ENCODE measurements at regions not wholly inside any gene's neighbourhood (a gene's known extent, or its start where the extent isn't known, plus 50 kb on each side); places are given as distances from the start of the nearest gene placed in this dataset.

DNA sequence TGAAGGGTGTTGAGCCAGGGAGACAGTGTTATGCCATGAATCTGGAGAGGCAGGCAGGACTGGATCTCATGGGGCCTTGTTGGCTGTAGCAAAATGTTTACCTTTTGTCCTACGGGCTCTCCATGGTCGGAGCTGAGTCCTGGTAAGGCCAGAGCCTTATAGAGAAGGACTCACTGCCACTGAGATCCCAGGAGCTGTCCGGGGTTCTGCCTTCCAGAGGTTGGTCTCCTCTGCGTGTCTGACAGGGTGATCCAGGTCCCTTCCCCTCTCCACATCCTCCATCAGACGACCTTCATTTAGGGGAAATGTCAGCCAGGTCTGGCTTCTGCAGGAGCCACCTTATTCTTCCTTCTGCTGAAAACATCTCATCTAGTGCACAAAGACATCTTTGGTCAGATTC, 285.2 kb upstream of the N4BP1 start:
- no TSS peak for BruUV-seq (replicated peaks)
- RAD21 ChIA-PET (ENCODE audit: low non-redundant PET in 1 of 2, low total read pairs in 2 of 2, uncharacterized antibody in 2 of 2, unreplicated experiment in 2 of 2): no interaction called here
- POLR2A ChIA-PET: no interaction called here

DNA sequence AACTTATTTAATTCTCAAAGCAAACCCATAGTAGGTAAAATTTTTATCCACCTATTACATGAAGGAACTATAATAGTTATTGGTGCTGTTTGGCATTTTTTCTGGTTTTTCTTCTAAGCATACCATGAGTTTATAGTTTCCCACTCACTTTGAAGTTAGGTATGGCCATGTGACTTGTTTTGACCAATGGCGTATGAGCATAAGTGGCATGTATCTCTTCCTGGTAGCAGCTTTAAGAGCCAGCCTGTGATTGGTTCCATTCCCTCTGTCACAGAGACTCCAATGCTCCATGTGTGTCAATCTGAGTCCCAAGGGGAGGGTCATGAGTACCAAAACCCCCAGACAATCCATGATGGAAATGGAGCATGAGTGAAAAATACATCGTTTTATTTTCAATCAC, 282.9 kb upstream of the N4BP1 start:
- CTCF ChIA-PET: no interaction called here
- TF ChIP-seq SRF (IDR thresholded peaks at IDR 0.05; ENCODE audit: low read depth) (no peak), CEBPB (IDR thresholded peaks at IDR 0.05; ENCODE audit: low read depth) (no peak), ZFX (IDR thresholded peaks at IDR 0.05) (no peak), FOSL1 (IDR thresholded peaks at IDR 0.05; ENCODE audit: low read depth) (no peak), SP1 (IDR thresholded peaks at IDR 0.05; ENCODE audit: low read depth) (no peak; the same call in 1 of the 2 replicates), POLR2A (IDR thresholded peaks at IDR 0.05; ENCODE audit: borderline replicate concordance, extremely low read depth, insufficient read depth, insufficient read length) (no peak), ZNF274 (IDR thresholded peaks at IDR 0.05; ENCODE audit: low read depth, low read length) (no peak), EZH2phosphoT487 (IDR thresholded peaks at IDR 0.05; ENCODE audit: borderline replicate concordance) (no peak), YY1 (IDR thresholded peaks at IDR 0.05; ENCODE audit: extremely low read depth, insufficient replicate concordance, low read depth, low read length) (no peak), EGR1 (IDR thresholded peaks at IDR 0.05; ENCODE audit: low read depth) (no peak)
- TF ChIP-seq, protein P1, sequence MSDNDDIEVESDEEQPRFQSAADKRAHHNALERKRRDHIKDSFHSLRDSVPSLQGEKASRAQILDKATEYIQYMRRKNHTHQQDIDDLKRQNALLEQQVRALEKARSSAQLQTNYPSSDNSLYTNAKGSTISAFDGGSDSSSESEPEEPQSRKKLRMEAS (IDR thresholded peaks at IDR 0.05): no peak
- TF ChIP-seq, protein P2, sequence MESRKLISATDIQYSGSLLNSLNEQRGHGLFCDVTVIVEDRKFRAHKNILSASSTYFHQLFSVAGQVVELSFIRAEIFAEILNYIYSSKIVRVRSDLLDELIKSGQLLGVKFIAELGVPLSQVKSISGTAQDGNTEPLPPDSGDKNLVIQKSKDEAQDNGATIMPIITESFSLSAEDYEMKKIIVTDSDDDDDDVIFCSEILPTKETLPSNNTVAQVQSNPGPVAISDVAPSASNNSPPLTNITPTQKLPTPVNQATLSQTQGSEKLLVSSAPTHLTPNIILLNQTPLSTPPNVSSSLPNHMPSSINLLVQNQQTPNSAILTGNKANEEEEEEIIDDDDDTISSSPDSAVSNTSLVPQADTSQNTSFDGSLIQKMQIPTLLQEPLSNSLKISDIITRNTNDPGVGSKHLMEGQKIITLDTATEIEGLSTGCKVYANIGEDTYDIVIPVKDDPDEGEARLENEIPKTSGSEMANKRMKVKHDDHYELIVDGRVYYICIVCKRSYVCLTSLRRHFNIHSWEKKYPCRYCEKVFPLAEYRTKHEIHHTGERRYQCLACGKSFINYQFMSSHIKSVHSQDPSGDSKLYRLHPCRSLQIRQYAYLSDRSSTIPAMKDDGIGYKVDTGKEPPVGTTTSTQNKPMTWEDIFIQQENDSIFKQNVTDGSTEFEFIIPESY (IDR thresholded peaks at IDR 0.05; ENCODE audit: extremely low read depth, insufficient replicate concordance, low read length): no peak
- TF ChIP-seq, protein P3, sequence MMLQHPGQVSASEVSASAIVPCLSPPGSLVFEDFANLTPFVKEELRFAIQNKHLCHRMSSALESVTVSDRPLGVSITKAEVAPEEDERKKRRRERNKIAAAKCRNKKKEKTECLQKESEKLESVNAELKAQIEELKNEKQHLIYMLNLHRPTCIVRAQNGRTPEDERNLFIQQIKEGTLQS (IDR thresholded peaks at IDR 0.05): no peak

More for the DNA sequence above, 285.2 kb upstream of the N4BP1 start:
- H3K36me3 ChIP-seq (ENCODE audit: control insufficient read depth in 1 of 2, insufficient read depth in 2 of 2, low read length in 2 of 2): no peaks in the 10 kb centered on the region
- H3K4me3 ChIP-seq (replicated peaks in 1 of 2; ENCODE audit: low read depth in 1 of 2, low read length in 2 of 2): no peak overlapping the region
- H3K27me3 ChIP-seq (ENCODE audit: insufficient read depth, low read length): peaks cover 40% of the 10 kb centered on the region
- H2AFZ ChIP-seq (ENCODE audit: low read depth, low read length, poor library complexity, severe bottlenecking): no peak overlapping the region
- no peaks in the 10 kb centered on the region for H4K20me1 ChIP-seq (ENCODE audit: insufficient read depth)
- intact Hi-C loops (cut with micrococcal nuclease): no loop called here
- no peak for TF ChIP-seq POLR2AphosphoS5 (IDR thresholded peaks at IDR 0.05; ENCODE audit: low read depth, low read length)
- TF ChIP-seq, protein P4, sequence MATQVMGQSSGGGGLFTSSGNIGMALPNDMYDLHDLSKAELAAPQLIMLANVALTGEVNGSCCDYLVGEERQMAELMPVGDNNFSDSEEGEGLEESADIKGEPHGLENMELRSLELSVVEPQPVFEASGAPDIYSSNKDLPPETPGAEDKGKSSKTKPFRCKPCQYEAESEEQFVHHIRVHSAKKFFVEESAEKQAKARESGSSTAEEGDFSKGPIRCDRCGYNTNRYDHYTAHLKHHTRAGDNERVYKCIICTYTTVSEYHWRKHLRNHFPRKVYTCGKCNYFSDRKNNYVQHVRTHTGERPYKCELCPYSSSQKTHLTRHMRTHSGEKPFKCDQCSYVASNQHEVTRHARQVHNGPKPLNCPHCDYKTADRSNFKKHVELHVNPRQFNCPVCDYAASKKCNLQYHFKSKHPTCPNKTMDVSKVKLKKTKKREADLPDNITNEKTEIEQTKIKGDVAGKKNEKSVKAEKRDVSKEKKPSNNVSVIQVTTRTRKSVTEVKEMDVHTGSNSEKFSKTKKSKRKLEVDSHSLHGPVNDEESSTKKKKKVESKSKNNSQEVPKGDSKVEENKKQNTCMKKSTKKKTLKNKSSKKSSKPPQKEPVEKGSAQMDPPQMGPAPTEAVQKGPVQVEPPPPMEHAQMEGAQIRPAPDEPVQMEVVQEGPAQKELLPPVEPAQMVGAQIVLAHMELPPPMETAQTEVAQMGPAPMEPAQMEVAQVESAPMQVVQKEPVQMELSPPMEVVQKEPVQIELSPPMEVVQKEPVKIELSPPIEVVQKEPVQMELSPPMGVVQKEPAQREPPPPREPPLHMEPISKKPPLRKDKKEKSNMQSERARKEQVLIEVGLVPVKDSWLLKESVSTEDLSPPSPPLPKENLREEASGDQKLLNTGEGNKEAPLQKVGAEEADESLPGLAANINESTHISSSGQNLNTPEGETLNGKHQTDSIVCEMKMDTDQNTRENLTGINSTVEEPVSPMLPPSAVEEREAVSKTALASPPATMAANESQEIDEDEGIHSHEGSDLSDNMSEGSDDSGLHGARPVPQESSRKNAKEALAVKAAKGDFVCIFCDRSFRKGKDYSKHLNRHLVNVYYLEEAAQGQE (IDR thresholded peaks at IDR 0.05; ENCODE audit: low read depth): peak; percentile 41
- DNase-seq (ENCODE audit: low read depth, low spot score) (no peak), ATAC-seq (no peak)
- H3K4me1 ChIP-seq (ENCODE audit: control insufficient read depth in 1 of 2, insufficient read depth in 2 of 2, low read length in 2 of 2): no peaks in the 10 kb centered on the region
- CTCF ChIA-PET: no interaction called here
- H3K9me2 ChIP-seq (ENCODE audit: insufficient read depth): no peaks in the 10 kb centered on the region
- no peak overlapping the region for H3K27ac ChIP-seq (ENCODE audit: low read depth, low read length)
- H3K9ac ChIP-seq (ENCODE audit: low read length): no peak overlapping the region
- H3K79me2 ChIP-seq (ENCODE audit: insufficient read depth, low read length): no peaks in the 10 kb centered on the region
- no peak overlapping the region for H3K4me2 ChIP-seq (ENCODE audit: low read length)
- no peaks in the 10 kb centered on the region for H3K9me3 ChIP-seq (ENCODE audit: control insufficient read depth in 1 of 2, insufficient read depth in 1 of 2, low read depth in 1 of 2, low read length in 2 of 2)

More for the DNA sequence above, 282.9 kb upstream of the N4BP1 start:
- BruUV-seq (replicated peaks): no TSS peak
- ATAC-seq (peak; percentile 54; the same call in 1 of the 2 replicates), DNase-seq (ENCODE audit: low read depth, low spot score) (peak; percentile 19)
- Histone ChIP-seq H3K27ac (ENCODE audit: low read depth, low read length) (no peak overlapping the region), H3K36me3 (ENCODE audit: control insufficient read depth in 1 of 2, insufficient read depth in 2 of 2, low read length in 2 of 2) (no peaks in the 10 kb centered on the region), H3K4me1 (ENCODE audit: control insufficient read depth in 1 of 2, insufficient read depth in 2 of 2, low read length in 2 of 2) (no peaks in the 10 kb centered on the region), H3K27me3 (ENCODE audit: insufficient read depth, low read length) (peaks cover 44% of the 10 kb centered on the region), H3K9ac (ENCODE audit: low read length) (no peak overlapping the region), H3K4me2 (ENCODE audit: low read length) (no peak overlapping the region), H3K4me3 (replicated peaks in 1 of 2; ENCODE audit: low read depth in 1 of 2, low read length in 2 of 2) (no peak overlapping the region), H4K20me1 (ENCODE audit: insufficient read depth) (no peaks in the 10 kb centered on the region), H2AFZ (ENCODE audit: low read depth, low read length, poor library complexity, severe bottlenecking) (no peak overlapping the region), H3K9me2 (ENCODE audit: insufficient read depth) (no peaks in the 10 kb centered on the region), H3K9me3 (ENCODE audit: control insufficient read depth in 1 of 2, insufficient read depth in 1 of 2, low read depth in 1 of 2, low read length in 2 of 2) (no peaks in the 10 kb centered on the region), H3K79me2 (ENCODE audit: insufficient read depth, low read length) (no peaks in the 10 kb centered on the region)
- ChIA-PET POLR2A (no interaction called here), RAD21 (ENCODE audit: low non-redundant PET in 1 of 2, low total read pairs in 2 of 2, uncharacterized antibody in 2 of 2, unreplicated experiment in 2 of 2) (no interaction called here)
- intact Hi-C loops (cut with micrococcal nuclease): no loop called here
